PC-3 (cell line): ENCODE measurements at regions not wholly inside any gene's neighbourhood (a gene's known extent, or its start where the extent isn't known, plus 50 kb on each side); places are given as distances from the start of the nearest gene placed in this dataset.

Experiments used
- CTCF ChIP-seq: fragments of 300-600 bp; sonication (generic); conservative IDR thresholded peaks from 2 replicates; pipeline ENCODE4 v1.5.1; 2017; ENCODE audit warnings: antibody characterized with exemption, low read depth, mild to moderate bottlenecking, low read length
- EZH2 ChIP-seq: fragments of 300-600 bp; sonication (generic); IDR thresholded peaks from one replicate; pipeline ENCODE4 v1.6.1; 2017; ENCODE audit warnings: antibody characterized with exemption, mild to moderate bottlenecking, low read length; ENCODE audit not compliant: unreplicated experiment
- EZH2phosphoT487 ChIP-seq: fragments of 300-600 bp; sonication (generic); IDR thresholded peaks from 2 replicates; pipeline ENCODE4 v1.6.1; 2018; ENCODE audit warnings: mild to moderate bottlenecking, antibody characterized with exemption, low read length, borderline replicate concordance

GRCh38 chr12:132437943-132438700 lies 51.8 kb upstream of the FBRSL1 start:
- TF ChIP-seq CTCF, result no peak
- TF ChIP-seq EZH2phosphoT487, result no peak
- no peak for TF ChIP-seq EZH2
